ENCODE measurements at regions not wholly inside any gene's neighbourhood (a gene's known extent, or its start where the extent isn't known, plus 50 kb on each side); places are given as distances from the start of the nearest gene placed in this dataset.

DNA sequence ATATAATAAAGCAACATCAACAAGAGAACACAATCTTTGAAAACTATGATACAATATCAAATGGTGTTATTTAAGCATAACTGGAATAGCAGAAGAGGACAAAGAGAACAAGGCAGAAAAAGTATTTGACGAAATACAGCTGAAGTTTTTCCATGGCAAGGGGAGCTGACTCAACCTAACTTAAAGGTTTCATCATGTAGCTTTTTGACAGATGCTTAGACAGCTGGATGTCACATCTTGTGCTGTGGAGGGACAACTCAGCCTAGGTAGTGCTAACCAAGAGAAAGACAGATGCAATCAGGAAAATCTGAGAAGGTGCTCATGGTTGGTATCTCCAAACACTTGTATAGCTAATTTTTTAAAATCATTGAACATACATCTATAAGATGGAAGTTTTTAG is 208.2 kb downstream of the TFEC start:
- TF ChIP-seq, protein P1, sequence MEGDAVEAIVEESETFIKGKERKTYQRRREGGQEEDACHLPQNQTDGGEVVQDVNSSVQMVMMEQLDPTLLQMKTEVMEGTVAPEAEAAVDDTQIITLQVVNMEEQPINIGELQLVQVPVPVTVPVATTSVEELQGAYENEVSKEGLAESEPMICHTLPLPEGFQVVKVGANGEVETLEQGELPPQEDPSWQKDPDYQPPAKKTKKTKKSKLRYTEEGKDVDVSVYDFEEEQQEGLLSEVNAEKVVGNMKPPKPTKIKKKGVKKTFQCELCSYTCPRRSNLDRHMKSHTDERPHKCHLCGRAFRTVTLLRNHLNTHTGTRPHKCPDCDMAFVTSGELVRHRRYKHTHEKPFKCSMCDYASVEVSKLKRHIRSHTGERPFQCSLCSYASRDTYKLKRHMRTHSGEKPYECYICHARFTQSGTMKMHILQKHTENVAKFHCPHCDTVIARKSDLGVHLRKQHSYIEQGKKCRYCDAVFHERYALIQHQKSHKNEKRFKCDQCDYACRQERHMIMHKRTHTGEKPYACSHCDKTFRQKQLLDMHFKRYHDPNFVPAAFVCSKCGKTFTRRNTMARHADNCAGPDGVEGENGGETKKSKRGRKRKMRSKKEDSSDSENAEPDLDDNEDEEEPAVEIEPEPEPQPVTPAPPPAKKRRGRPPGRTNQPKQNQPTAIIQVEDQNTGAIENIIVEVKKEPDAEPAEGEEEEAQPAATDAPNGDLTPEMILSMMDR (IDR thresholded peaks at IDR 0.05; ENCODE audit: low read length): no peak
- no peak for TF ChIP-seq EZH2 (IDR thresholded peaks at IDR 0.05; ENCODE audit: borderline replicate concordance, low read length)

Measured in OCI-LY1 (cell line).